ENCODE measurements at regions not wholly inside any gene's neighbourhood (a gene's known extent, or its start where the extent isn't known, plus 50 kb on each side); places are given as distances from the start of the nearest gene placed in this dataset.

GRCh38 chr2:79259296-79259695, 99.7 kb upstream of the REG3A start:
- H3K9me3 ChIP-seq: no peaks in the 10 kb centered on the region
- no peak for DNase-seq (ENCODE audit: low spot score in 2 of 2)
- TF ChIP-seq CTCF (IDR thresholded peaks at IDR 0.05): no peak
- no peaks in the 10 kb centered on the region for H3K4me1 ChIP-seq
- intact Hi-C loops (cut with DNase I): no loop called here
- no peak overlapping the region for H3K4me3 ChIP-seq
- no peaks in the 10 kb centered on the region for H3K27me3 ChIP-seq
- no peaks in the 10 kb centered on the region for H3K36me3 ChIP-seq
- H3K27ac ChIP-seq: no peak overlapping the region

GRCh38 chr2:79253243-79253774, 93.8 kb upstream of the REG3A start:
- Histone ChIP-seq H3K4me3 (no peak overlapping the region), H3K4me1 (no peaks in the 10 kb centered on the region), H3K27ac (no peak overlapping the region), H3K9me3 (no peaks in the 10 kb centered on the region), H3K36me3 (no peaks in the 10 kb centered on the region), H3K27me3 (no peaks in the 10 kb centered on the region)
- DNase-seq (ENCODE audit: low spot score in 2 of 2): no peak
- intact Hi-C loops (cut with DNase I): no loop called here
- TF ChIP-seq CTCF (IDR thresholded peaks at IDR 0.05): no peak

GRCh38 chr2:79250656-79251055, 91.1 kb upstream of the REG3A start:
- Histone ChIP-seq H3K4me3 (no peak overlapping the region), H3K9me3 (no peaks in the 10 kb centered on the region), H3K36me3 (no peaks in the 10 kb centered on the region), H3K27ac (no peak overlapping the region), H3K27me3 (no peaks in the 10 kb centered on the region), H3K4me1 (no peaks in the 10 kb centered on the region)
- no peak for DNase-seq (ENCODE audit: low spot score in 2 of 2)
- TF ChIP-seq CTCF (IDR thresholded peaks at IDR 0.05): no peak
- intact Hi-C loops (cut with DNase I): no loop called here

GRCh38 chr2:79248776-79249175, 89.2 kb upstream of the REG3A start:
- H3K27ac ChIP-seq: no peak overlapping the region
- H3K4me3 ChIP-seq: no peak overlapping the region
- no peak for TF ChIP-seq CTCF (IDR thresholded peaks at IDR 0.05)
- H3K36me3 ChIP-seq: no peaks in the 10 kb centered on the region
- no peak for DNase-seq (ENCODE audit: low spot score in 2 of 2)
- no peaks in the 10 kb centered on the region for H3K4me1 ChIP-seq
- intact Hi-C loops (cut with DNase I): no loop called here
- no peaks in the 10 kb centered on the region for H3K27me3 ChIP-seq
- H3K9me3 ChIP-seq: no peaks in the 10 kb centered on the region

- H3K4me1 ChIP-seq: no peaks in the 10 kb centered on the region
- H3K27me3 ChIP-seq: no peaks in the 10 kb centered on the region
- DNase-seq (ENCODE audit: low spot score in 2 of 2): no peak
- H3K27ac ChIP-seq: no peak overlapping the region
- intact Hi-C loops (cut with DNase I): no loop called here
- H3K9me3 ChIP-seq: no peaks in the 10 kb centered on the region
- no peak for TF ChIP-seq CTCF (IDR thresholded peaks at IDR 0.05)
- no peak overlapping the region for H3K4me3 ChIP-seq
- H3K36me3 ChIP-seq: no peaks in the 10 kb centered on the region
These were observed 75.6 kb upstream of the REG3A start for GRCh38 chr2:79235135-79235534.

GRCh38 chr2:79223539-79223938, 64.0 kb upstream of the REG3A start:
- Histone ChIP-seq H3K9me3 (no peaks in the 10 kb centered on the region), H3K4me1 (no peaks in the 10 kb centered on the region), H3K4me3 (no peak overlapping the region), H3K27me3 (no peaks in the 10 kb centered on the region), H3K27ac (no peak overlapping the region), H3K36me3 (no peaks in the 10 kb centered on the region)
- TF ChIP-seq CTCF (IDR thresholded peaks at IDR 0.05): no peak
- intact Hi-C loops (cut with DNase I): no loop called here
- DNase-seq (ENCODE audit: low spot score in 2 of 2): no peak
